NOMO-1 treated with DMSO at 0.1 percent for 48 hours (cell line): ENCODE measurements at regions not wholly inside any gene's neighbourhood (a gene's known extent, or its start where the extent isn't known, plus 50 kb on each side); places are given as distances from the start of the nearest gene placed in this dataset.
A peak's percentile ranks its signal among the peaks of the same experiment; 100 is the strongest.

Experiments used
- DNase-seq: peaks from one replicate; lab custom pipeline; 2025; ENCODE audit not compliant: unreplicated experiment; lab: John Stamatoyannopoulos, UW

- no peak for DNase-seq
Observed at GRCh38 chr15:31217566-31218270, 108.9 kb upstream of the KLF13 start.

GRCh38 chr15:31219221-31219620 is 107.4 kb upstream of the KLF13 start:
- DNase-seq, result no peak

- DNase-seq, result no peak
Observed at GRCh38 chr15:31221936-31222515, 104.6 kb upstream of the KLF13 start.

GRCh38 chr15:31222773-31223341 is 103.8 kb upstream of the KLF13 start:
- peak; percentile 9 for DNase-seq

- DNase-seq, result no peak
Observed at GRCh38 chr15:31223478-31224350, 102.9 kb upstream of the KLF13 start.

- peak; percentile 63 for DNase-seq
Observed at GRCh38 chr15:31224661-31225060, 102.0 kb upstream of the KLF13 start.

GRCh38 chr15:31225356-31225955 is 101.2 kb upstream of the KLF13 start:
- no peak for DNase-seq

GRCh38 chr15:31226021-31226420 is 100.6 kb upstream of the KLF13 start:
- no peak for DNase-seq

GRCh38 chr15:31227235-31227634 is 99.4 kb upstream of the KLF13 start:
- DNase-seq, result no peak

- peak; percentile 76 for DNase-seq
Observed at GRCh38 chr15:31228011-31228484, 98.6 kb upstream of the KLF13 start.

- DNase-seq, result no peak
Observed at GRCh38 chr15:31228980-31229826, 97.4 kb upstream of the KLF13 start.

- no peak for DNase-seq
Observed at GRCh38 chr15:31230630-31231485, 95.8 kb upstream of the KLF13 start.

GRCh38 chr15:31234815-31235214 is 91.8 kb upstream of the KLF13 start:
- DNase-seq, result no peak

GRCh38 chr15:31235311-31236183 is 91.1 kb upstream of the KLF13 start:
- peak; percentile 54 for DNase-seq

GRCh38 chr15:31236184-31237042 is 90.2 kb upstream of the KLF13 start:
- DNase-seq, result no peak

GRCh38 chr15:31237043-31237324 is 89.7 kb upstream of the KLF13 start:
- DNase-seq, result no peak

- DNase-seq, result no peak
Observed at GRCh38 chr15:31238906-31239305, 87.7 kb upstream of the KLF13 start.

- DNase-seq, result no peak
Observed at GRCh38 chr15:31239409-31239808, 87.2 kb upstream of the KLF13 start.
